ENCODE measurements at regions not wholly inside any gene's neighbourhood (a gene's known extent, or its start where the extent isn't known, plus 50 kb on each side); places are given as distances from the start of the nearest gene placed in this dataset.

DNA sequence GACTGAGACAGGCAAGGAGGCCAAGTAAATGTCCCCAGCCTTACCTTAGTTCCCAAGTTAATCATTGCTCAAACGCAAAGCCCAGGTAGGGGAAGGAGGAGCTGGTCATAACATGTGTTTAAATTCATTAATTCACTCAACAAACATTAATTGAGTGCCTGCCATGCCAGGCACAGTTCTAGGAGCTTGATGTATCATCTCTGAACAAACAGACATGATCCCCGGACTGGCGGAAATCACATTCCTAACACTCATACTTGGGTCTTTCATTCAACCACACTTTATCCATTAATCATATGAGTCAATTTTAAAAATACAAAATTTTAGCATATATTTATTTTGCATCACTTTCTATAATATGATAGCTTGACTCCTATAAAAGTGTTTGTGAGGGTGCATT lies 335.3 kb upstream of the NOCT start:
- no peaks in the 10 kb centered on the region for H3K36me3 ChIP-seq (ENCODE audit: low read depth)
- H3K27me3 ChIP-seq (ENCODE audit: insufficient read depth, poor library complexity, severe bottlenecking), result no peaks in the 10 kb centered on the region
- no peaks in the 10 kb centered on the region for H3K4me1 ChIP-seq (ENCODE audit: insufficient read depth, poor library complexity, severe bottlenecking)
- no peaks in the 10 kb centered on the region for H3K9me3 ChIP-seq (ENCODE audit: severe bottlenecking)
- H3K4me3 ChIP-seq (ENCODE audit: severe bottlenecking), result no peak overlapping the region
- peak; percentile 41; the same call in 1 of the 3 replicates for ATAC-seq (ENCODE audit: low read depth)
- TF ChIP-seq, protein P1, sequence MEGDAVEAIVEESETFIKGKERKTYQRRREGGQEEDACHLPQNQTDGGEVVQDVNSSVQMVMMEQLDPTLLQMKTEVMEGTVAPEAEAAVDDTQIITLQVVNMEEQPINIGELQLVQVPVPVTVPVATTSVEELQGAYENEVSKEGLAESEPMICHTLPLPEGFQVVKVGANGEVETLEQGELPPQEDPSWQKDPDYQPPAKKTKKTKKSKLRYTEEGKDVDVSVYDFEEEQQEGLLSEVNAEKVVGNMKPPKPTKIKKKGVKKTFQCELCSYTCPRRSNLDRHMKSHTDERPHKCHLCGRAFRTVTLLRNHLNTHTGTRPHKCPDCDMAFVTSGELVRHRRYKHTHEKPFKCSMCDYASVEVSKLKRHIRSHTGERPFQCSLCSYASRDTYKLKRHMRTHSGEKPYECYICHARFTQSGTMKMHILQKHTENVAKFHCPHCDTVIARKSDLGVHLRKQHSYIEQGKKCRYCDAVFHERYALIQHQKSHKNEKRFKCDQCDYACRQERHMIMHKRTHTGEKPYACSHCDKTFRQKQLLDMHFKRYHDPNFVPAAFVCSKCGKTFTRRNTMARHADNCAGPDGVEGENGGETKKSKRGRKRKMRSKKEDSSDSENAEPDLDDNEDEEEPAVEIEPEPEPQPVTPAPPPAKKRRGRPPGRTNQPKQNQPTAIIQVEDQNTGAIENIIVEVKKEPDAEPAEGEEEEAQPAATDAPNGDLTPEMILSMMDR (IDR thresholded peaks at IDR 0.05; ENCODE audit: poor library complexity, severe bottlenecking), result no peak
- no peak for DNase-seq (ENCODE audit: low spot score)
- no peak overlapping the region for H3K27ac ChIP-seq (ENCODE audit: poor library complexity, severe bottlenecking)

DNA sequence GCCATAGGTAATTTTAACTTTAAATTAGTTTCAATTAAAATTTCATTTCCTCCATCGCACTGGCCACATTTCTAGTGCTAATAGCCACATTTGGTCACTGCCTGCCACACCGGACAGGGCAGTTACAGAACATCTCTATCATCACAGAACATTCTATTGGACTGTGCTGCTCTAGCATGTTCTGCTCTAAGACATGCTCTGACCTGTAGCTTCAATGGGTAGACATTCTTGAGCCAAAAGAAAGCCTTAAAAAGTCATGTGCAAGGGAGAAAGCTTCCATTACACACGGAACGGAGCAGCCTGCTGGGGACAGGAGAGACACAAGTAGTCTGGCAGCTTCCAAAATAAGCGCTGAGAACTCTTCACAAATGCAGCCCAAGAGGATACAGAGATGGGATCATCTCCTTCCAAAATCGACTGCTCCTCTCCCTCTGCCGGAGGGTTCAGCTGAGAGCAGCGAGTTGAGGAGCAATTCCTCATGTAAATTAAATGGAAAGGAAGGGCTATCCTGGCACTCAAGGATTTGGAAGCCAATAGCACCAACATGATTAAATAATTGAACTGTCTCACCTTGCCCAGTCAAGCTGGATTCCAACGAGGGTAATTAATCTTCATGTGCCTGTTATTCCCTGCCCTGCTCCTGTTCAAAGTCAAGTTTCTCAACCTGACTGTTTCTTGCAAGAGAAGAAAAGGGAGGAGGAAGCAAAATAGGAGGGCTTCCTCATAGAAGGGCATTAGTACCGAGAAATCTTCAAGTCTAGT lies 336.4 kb upstream of the NOCT start:
- no peaks in the 10 kb centered on the region for H3K9me3 ChIP-seq (ENCODE audit: severe bottlenecking)
- ATAC-seq (ENCODE audit: low read depth) (no peak), DNase-seq (ENCODE audit: low spot score) (no peak)
- H3K4me3 ChIP-seq (ENCODE audit: severe bottlenecking), result no peak overlapping the region
- no peaks in the 10 kb centered on the region for H3K27me3 ChIP-seq (ENCODE audit: insufficient read depth, poor library complexity, severe bottlenecking)
- H3K27ac ChIP-seq (ENCODE audit: poor library complexity, severe bottlenecking), result no peak overlapping the region
- H3K36me3 ChIP-seq (ENCODE audit: low read depth), result no peaks in the 10 kb centered on the region
- TF ChIP-seq, protein P1 (IDR thresholded peaks at IDR 0.05; ENCODE audit: poor library complexity, severe bottlenecking), result no peak
- H3K4me1 ChIP-seq (ENCODE audit: insufficient read depth, poor library complexity, severe bottlenecking), result no peaks in the 10 kb centered on the region

DNA sequence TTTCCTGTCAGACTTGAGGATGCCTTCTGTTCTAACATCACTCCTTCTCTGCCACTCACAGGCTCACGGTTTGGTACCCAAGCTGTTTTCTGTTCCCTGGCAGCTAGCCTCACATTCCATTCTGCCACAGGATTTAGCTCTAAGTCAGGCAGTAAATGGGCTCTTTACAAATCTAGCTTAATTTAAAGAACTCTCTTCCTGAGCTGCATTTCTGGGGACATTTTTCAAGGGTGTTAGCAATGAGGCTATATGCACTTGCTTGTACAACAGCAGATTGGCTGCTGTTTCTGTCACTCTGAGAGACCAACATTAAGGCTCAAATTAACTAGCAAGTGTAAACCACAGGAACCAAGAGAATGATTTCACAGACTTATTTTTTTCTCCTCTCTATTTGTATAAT lies 337.8 kb upstream of the NOCT start:
- Histone ChIP-seq H3K4me1 (ENCODE audit: insufficient read depth, poor library complexity, severe bottlenecking) (no peaks in the 10 kb centered on the region), H3K27ac (ENCODE audit: poor library complexity, severe bottlenecking) (no peak overlapping the region), H3K27me3 (ENCODE audit: insufficient read depth, poor library complexity, severe bottlenecking) (no peaks in the 10 kb centered on the region), H3K4me3 (ENCODE audit: severe bottlenecking) (no peak overlapping the region), H3K36me3 (ENCODE audit: low read depth) (no peaks in the 10 kb centered on the region), H3K9me3 (ENCODE audit: severe bottlenecking) (no peaks in the 10 kb centered on the region)
- DNase-seq (ENCODE audit: low spot score), result no peak
- TF ChIP-seq, protein P1 (IDR thresholded peaks at IDR 0.05; ENCODE audit: poor library complexity, severe bottlenecking), result no peak
- no peak for ATAC-seq (ENCODE audit: low read depth)

DNA sequence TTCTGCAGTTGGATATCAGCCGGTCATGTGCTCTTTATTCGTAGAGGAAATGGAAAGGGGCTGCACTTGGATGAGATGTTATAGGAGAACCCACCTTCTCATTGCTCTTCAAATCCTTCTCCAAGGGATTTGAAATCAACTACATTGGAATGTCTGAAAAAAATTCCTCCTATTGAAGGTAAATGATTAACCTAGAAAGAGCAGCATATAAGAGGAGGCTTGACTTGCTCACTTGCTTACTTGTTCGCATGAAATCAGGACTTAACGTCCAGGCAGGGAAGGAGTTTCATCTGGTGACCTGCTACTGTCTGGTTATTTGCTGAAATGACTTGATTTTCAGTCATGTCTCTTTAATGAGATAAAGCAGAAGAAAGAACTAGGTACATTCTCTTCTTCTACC lies 338.4 kb upstream of the NOCT start:
- DNase-seq (ENCODE audit: low spot score), result no peak
- H3K4me1 ChIP-seq (ENCODE audit: insufficient read depth, poor library complexity, severe bottlenecking), result no peaks in the 10 kb centered on the region
- no peaks in the 10 kb centered on the region for H3K36me3 ChIP-seq (ENCODE audit: low read depth)
- TF ChIP-seq, protein P1 (IDR thresholded peaks at IDR 0.05; ENCODE audit: poor library complexity, severe bottlenecking), result no peak
- no peak for ATAC-seq (ENCODE audit: low read depth)
- no peak overlapping the region for H3K4me3 ChIP-seq (ENCODE audit: severe bottlenecking)
- H3K27ac ChIP-seq (ENCODE audit: poor library complexity, severe bottlenecking), result no peak overlapping the region
- H3K27me3 ChIP-seq (ENCODE audit: insufficient read depth, poor library complexity, severe bottlenecking), result no peaks in the 10 kb centered on the region
- H3K9me3 ChIP-seq (ENCODE audit: severe bottlenecking), result no peaks in the 10 kb centered on the region

DNA sequence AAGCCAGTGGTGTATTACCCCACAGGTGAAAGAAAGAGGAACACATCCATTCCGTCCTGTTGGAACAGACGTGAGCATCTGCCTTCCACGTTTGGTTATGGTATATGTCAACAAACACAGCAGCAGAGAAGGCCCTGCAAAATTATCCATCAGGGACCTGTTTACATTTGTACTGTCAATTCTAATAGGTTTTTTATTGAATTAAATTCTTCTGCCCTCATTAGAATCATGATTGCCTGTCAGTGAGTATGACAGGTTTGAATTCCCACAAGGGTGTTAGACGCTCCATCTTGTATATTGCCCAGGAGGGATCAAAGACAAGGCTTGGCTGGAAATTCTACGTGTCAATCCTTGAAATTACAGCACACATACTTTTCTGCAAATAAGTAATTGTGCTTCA lies 339.9 kb upstream of the NOCT start:
- H3K36me3 ChIP-seq (ENCODE audit: low read depth), result no peaks in the 10 kb centered on the region
- H3K9me3 ChIP-seq (ENCODE audit: severe bottlenecking), result no peaks in the 10 kb centered on the region
- H3K27me3 ChIP-seq (ENCODE audit: insufficient read depth, poor library complexity, severe bottlenecking), result no peaks in the 10 kb centered on the region
- ATAC-seq (ENCODE audit: low read depth), result no peak
- DNase-seq (ENCODE audit: low spot score), result no peak
- no peaks in the 10 kb centered on the region for H3K4me1 ChIP-seq (ENCODE audit: insufficient read depth, poor library complexity, severe bottlenecking)
- H3K27ac ChIP-seq (ENCODE audit: poor library complexity, severe bottlenecking), result no peak overlapping the region
- H3K4me3 ChIP-seq (ENCODE audit: severe bottlenecking), result no peak overlapping the region
- TF ChIP-seq, protein P1 (IDR thresholded peaks at IDR 0.05; ENCODE audit: poor library complexity, severe bottlenecking), result no peak
